GM23338 (cell line): ENCODE measurements at regions not wholly inside any gene's neighbourhood (a gene's known extent, or its start where the extent isn't known, plus 50 kb on each side); places are given as distances from the start of the nearest gene placed in this dataset.

Experiments
- CTCF ChIP-seq, 2 experiments: fragments of 200-600 bp in 1 of 2; sonication (generic) in 1 of 2; conservative IDR thresholded peaks; 2 replicates each; pipeline versions ENCODE4 v1.5.1 to v1.6.1; 2016 to 2017; ENCODE audit warnings: antibody characterized with exemption in 2 of 2, low read depth in 2 of 2, mild to moderate bottlenecking in 2 of 2, moderate library complexity in 1 of 2
- EZH2 ChIP-seq: fragments of 200-600 bp; sonication (generic); IDR thresholded peaks from one replicate; pipeline ENCODE4 v1.8.0; 2017; ENCODE audit warnings: antibody characterized with exemption, mild to moderate bottlenecking, low read depth; ENCODE audit not compliant: unreplicated experiment

GRCh38 chr1:213773975-213774374, 213.8 kb upstream of the PROX1 start:
- TF ChIP-seq EZH2 (no peak), CTCF (conservative IDR thresholded peaks at IDR 0.05; ENCODE audit: low read depth in 2 of 2) (no peak)
